ENCODE measurements at regions not wholly inside any gene's neighbourhood (a gene's known extent, or its start where the extent isn't known, plus 50 kb on each side); places are given as distances from the start of the nearest gene placed in this dataset.

- no peak for TF ChIP-seq CTCF (IDR thresholded peaks at IDR 0.05; ENCODE audit: insufficient read depth, missing control alignments)
Observed at GRCh38 chr6:56749632-56750151, 107.0 kb upstream of the DST start.

GRCh38 chr6:56746767-56747504 lies 104.2 kb upstream of the DST start:
- FAIRE-seq: peak; percentile 58

More at GRCh38 chr6:56749632-56750151, 107.0 kb upstream of the DST start:
- DNase-seq (ENCODE audit: insufficient read length, low spot score): no peak
- FAIRE-seq: no peak

GRCh38 chr6:56745971-56746370 lies 103.3 kb upstream of the DST start:
- DNase-seq (ENCODE audit: insufficient read length, low spot score): no peak

More at GRCh38 chr6:56746767-56747504, 104.2 kb upstream of the DST start:
- DNase-seq (ENCODE audit: insufficient read length, low spot score): no peak
- TF ChIP-seq CTCF (IDR thresholded peaks at IDR 0.05; ENCODE audit: insufficient read depth, missing control alignments): no peak

GRCh38 chr6:56745081-56745480 lies 102.4 kb upstream of the DST start:
- FAIRE-seq (no peak), DNase-seq (ENCODE audit: insufficient read length, low spot score) (no peak)
- no peak for TF ChIP-seq CTCF (IDR thresholded peaks at IDR 0.05; ENCODE audit: insufficient read depth, missing control alignments)

More at GRCh38 chr6:56745971-56746370, 103.3 kb upstream of the DST start:
- TF ChIP-seq CTCF (IDR thresholded peaks at IDR 0.05; ENCODE audit: insufficient read depth, missing control alignments): no peak
- FAIRE-seq: no peak

GRCh38 chr6:56744528-56744927 lies 101.8 kb upstream of the DST start:
- TF ChIP-seq CTCF (IDR thresholded peaks at IDR 0.05; ENCODE audit: insufficient read depth, missing control alignments): no peak
- FAIRE-seq (no peak), DNase-seq (ENCODE audit: insufficient read length, low spot score) (no peak)

GRCh38 chr6:56742122-56742791 lies 99.6 kb upstream of the DST start:
- DNase-seq (ENCODE audit: insufficient read length, low spot score) (no peak), FAIRE-seq (peak; percentile 35)
- no peak for TF ChIP-seq CTCF (IDR thresholded peaks at IDR 0.05; ENCODE audit: insufficient read depth, missing control alignments)

- FAIRE-seq (no peak), DNase-seq (ENCODE audit: insufficient read length, low spot score) (no peak)
- no peak for TF ChIP-seq CTCF (IDR thresholded peaks at IDR 0.05; ENCODE audit: insufficient read depth, missing control alignments)
Observed at GRCh38 chr6:56741472-56741871, 98.8 kb upstream of the DST start.
